ENCODE measurements at regions not wholly inside any gene's neighbourhood (a gene's known extent, or its start where the extent isn't known, plus 50 kb on each side); places are given as distances from the start of the nearest gene placed in this dataset.
"Not testable (repeated sequence)": the region's sequence is repeated elsewhere in the genome, so short reads cannot be mapped to it uniquely, and the experiment has no call there.

GRCh38 chr4:12926189-12927066 is 557.7 kb downstream of the RAB28 start:
- no peak for DNase-seq

- DNase-seq: no peak
Measured at GRCh38 chr4:12924728-12925320, 559.3 kb downstream of the RAB28 start.

DNA sequence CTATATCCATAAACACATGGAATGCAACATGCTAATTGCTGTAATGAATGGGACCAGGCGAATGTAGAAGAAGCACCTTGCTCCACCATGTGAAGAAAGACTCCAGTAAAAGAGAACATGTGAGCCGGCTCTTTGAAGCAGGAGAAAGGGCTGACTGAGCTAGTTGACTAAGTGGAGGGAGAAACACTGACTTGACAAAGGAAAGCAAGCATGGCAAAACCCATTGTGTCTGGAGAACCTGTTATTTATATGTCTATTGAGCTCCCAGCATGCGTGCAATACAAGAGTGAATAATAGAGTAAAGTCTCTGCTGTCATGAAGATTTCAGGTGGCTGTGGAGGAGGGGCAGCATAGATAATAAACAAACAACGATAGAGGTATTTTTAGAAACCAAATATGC is 559.9 kb downstream of the RAB28 start:
- no peak for DNase-seq

DNA sequence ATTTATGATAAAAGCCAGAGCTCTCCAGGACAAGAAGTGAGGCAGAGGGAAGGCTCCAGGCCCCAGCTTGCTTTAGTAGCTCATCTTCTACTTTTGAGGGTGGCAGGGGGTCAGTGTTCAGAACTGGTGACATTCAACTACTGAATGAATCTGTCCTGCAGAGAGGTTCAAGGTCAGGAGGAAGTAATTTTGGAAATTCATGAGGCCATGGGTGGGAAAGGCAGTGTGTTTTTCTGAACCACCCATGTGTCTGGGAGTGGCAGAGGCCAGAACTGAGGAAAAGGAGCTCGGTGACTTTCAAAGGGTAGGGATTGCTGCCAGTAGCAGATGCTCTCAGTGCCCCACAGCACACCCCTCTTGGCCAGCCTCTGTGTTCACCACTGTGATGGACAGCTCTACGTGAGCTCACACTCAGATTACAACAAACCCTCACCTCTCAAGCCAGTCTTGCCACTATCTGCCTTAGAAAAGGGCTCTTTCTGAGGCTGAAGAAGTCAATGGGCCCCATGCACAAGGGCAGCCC is 571.2 kb downstream of the RAB28 start:
- no peak for DNase-seq

DNA sequence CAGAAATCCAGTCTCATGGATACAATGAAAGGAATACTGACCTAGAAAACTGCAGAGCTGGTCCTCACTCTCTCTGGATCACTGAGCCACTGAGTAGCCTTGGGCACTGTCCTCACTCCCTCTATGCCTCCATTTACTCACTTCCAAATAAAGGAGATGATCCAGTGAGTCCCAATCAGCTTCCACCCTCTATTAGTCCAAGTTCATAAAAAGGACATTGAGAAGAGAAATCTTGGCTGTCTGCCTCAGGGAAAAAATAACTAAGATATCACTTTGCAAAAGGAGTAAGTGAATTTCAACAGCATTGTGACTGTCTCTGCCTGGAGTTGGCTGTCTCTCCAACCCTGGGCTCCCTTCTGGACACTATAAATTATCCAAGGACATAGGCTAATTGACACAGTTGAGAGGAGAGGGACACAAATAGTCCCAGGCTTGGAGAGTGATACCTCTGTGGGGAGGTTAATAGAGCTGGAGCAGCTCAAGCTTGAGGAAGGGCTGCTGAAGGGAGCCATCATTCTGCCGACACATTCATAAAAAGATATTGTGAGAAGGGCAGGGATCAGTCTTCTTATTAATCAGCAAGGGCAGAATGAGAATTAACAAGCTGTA is 572.3 kb downstream of the RAB28 start:
- no peak for DNase-seq

- DNase-seq: not testable (repeated sequence)
Measured at GRCh38 chr4:12903640-12904039, 580.5 kb downstream of the RAB28 start.

- no peak for DNase-seq
Measured at GRCh38 chr4:12902735-12903134, 581.4 kb downstream of the RAB28 start.

DNA sequence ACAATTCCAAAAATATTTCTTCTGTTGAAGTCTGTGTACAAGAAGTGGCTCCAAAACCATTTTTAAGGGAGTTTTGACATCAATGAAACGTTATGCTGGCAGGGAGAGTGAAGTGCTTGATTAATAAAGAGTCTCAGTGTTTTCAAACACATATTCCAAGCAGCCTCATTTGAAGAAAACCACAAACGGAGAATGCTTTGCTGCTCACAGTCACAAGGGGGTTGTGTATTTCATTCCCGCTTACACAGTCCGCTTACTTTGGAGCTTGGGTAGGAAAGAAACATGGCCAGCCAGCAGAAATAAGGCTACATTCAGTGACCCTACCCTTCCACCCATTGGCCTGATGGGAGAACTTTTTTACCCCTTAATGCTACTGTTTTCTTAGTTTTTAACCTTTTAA is 586.2 kb downstream of the RAB28 start:
- DNase-seq: no peak

- no peak for DNase-seq
Measured at GRCh38 chr4:12894062-12894461, 590.1 kb downstream of the RAB28 start.

DNA sequence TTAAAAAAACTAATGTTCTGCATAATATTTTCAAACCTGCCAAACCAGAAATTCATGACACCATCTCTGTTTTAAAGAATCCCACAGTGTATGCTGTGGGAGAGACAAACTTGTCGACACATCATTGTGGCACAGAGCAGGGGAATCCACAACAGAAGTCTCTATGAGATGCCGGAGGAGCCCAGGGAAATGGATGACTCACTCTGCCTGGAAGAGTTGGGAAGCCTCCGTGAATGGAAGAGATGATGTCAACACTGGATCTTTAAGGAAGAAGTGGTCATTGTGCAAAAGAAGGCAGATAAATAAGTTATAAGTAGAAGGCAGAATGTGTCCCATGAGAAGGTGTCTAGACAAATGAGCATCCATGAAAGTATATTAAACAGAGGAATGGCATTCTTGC is 595.1 kb downstream of the RAB28 start:
- no peak for DNase-seq

- DNase-seq: no peak
Measured at GRCh38 chr4:12884846-12885796, 599.0 kb downstream of the RAB28 start.

- no peak for DNase-seq
Measured at GRCh38 chr4:12881945-12882584, 602.1 kb downstream of the RAB28 start.

DNA sequence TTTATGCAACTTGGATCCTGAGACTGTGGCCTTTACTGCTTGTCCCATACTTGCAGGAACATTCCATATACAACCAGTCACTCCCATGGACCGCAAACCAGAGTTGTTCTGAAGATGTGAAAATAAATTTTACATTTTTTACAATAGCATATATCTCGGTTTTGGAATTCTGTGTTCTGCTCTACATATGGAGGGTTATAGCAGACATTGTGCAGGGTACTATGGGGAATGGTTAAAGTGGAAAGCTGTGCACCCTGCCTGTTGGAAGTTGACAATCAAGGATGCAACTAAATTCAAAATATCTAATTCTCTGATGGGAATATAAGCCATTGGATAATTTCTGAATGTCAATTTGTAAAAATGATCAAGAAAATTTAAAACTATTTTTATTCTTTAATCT is 603.3 kb downstream of the RAB28 start:
- DNase-seq: no peak

- no peak for DNase-seq
Measured at GRCh38 chr4:12879496-12879895, 604.6 kb downstream of the RAB28 start.

DNA sequence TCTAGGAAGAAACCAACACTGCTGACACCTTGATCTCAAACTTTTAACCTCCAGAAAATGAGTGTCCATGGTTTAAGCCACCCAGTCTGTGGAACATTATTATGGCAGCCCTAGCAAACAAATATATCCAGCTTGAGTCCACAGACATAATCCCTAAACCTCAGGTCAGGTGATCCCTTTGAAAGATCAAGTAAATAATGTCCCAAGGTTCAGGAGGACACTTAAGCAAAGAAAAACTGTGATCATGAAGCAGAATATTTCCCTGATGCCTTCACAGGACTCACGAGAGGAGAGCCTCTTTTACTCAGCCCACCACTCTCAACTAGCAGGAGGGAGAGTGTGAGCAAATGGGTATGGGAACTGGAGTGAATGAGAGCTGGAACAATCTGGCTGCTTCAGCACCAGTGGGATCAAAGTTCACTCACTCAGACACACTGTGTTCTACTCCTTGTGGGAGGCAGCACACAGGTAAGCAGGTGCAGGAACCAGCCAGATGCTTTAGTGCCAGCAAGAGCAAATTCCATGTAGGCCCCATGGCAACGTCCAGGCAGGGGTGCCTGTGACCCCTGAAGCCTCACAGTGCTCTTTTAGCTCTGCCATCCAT is 608.4 kb downstream of the RAB28 start:
- DNase-seq: no peak

GRCh38 chr4:12873351-12873750 is 610.8 kb downstream of the RAB28 start:
- no peak for DNase-seq

- DNase-seq: no peak
Measured at GRCh38 chr4:12861422-12861821, 622.7 kb downstream of the RAB28 start.

DNA sequence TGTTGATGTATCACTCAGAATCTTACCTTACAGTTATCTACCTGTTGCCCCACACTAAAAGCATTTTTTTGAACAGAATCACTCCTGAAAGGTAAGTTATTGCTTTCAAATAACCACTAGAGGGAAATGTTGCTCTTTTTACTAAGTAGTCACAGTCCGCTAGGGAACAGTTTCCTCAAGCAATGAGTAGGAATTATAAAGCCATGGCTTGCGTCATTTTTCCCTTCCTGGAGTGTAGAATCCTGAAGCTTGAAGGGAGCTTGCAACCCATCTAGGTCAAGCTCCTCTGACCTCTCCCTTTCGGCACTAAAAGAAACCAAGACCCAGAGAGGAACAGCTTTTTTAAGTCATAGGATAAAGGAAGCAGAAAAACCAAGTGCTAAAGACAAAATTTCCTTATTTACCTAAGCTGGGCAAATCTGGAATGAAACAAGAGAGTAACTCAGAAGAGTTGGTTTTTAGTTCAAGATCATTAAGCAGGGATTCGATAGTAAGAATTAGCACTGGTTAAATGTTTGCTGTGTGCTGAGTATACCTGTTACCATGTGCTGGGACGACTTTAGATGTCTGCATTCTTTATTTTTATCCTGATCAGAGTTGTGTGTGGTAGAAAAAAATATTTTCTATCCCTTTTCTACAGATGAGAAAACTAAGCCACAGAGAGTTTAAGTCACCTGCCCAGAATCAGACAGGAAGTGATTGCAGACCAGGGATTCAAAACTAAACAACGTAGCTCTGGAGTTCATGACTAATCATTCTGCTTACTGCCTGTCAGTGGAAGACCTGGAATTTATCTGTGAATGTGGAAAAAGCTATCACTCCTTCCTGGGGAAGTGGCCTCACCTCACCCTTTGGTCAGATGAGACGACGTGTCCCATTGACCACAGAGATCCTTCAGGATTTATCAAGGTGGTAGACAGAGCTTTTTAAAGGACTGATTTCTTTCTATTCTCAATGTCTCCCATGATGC is 631.5 kb downstream of the RAB28 start:
- DNase-seq: peak; percentile 51 to 53

- no peak for DNase-seq
Measured at GRCh38 chr4:12846368-12846767, 637.8 kb downstream of the RAB28 start.

GRCh38 chr4:12844141-12844540 is 640.0 kb downstream of the RAB28 start:
- no peak for DNase-seq
